Liver (tissue), 8 donors: ENCODE measurements at regions not wholly inside any gene's neighbourhood (a gene's known extent, or its start where the extent isn't known, plus 50 kb on each side); places are given as distances from the start of the nearest gene placed in this dataset.

Source experiments
- DNase-seq: peaks from one replicate; pipeline ENCODE4 v3.0.0-alpha.2; 2017; ENCODE audit warnings: low spot score
- H3K27ac ChIP-seq, 2 donors: one replicate each; pipeline ENCODE4 v1.7.0; 2013; ENCODE audit warnings: inconsistent platforms in 2 of 2, low read length in 2 of 2, control low read depth in 1 of 2, low read depth in 1 of 2, mild to moderate bottlenecking in 1 of 2
- H3K27me3 ChIP-seq, 4 donors: one replicate each; pipeline versions ENCODE4 v1.6.1 to v1.7.0; 2013; ENCODE audit warnings: low read length in 3 of 4, inconsistent platforms in 1 of 4, mild to moderate bottlenecking in 1 of 4, moderate library complexity in 1 of 4; ENCODE audit not compliant: control insufficient read depth in 4 of 4, insufficient read depth in 4 of 4
- H3K36me3 ChIP-seq, 4 donors: one replicate each; pipeline versions ENCODE4 v1.6.1 to v1.7.0; 2013; ENCODE audit warnings: low read length in 3 of 4, mild to moderate bottlenecking in 3 of 4, low read depth in 1 of 4, moderate library complexity in 1 of 4; ENCODE audit not compliant: control insufficient read depth in 4 of 4, insufficient read depth in 3 of 4
- H3K4me1 ChIP-seq, 4 donors: one replicate each; pipeline versions ENCODE4 v1.6.1 to v1.7.0; 2013; ENCODE audit warnings: low read length in 3 of 4, mild to moderate bottlenecking in 3 of 4, moderate library complexity in 1 of 4; ENCODE audit not compliant: control insufficient read depth in 4 of 4, insufficient read depth in 4 of 4
- H3K4me3 ChIP-seq, 3 donors: one replicate each; pipeline versions ENCODE4 v1.6.1 to v1.7.0; 2013; ENCODE audit warnings: low read length in 3 of 3, control low read depth in 1 of 3, low read depth in 1 of 3, mild to moderate bottlenecking in 1 of 3
- H3K9ac ChIP-seq, 2 donors: one replicate each; pipeline ENCODE4 v1.7.0; 2013; ENCODE audit warnings: low read length in 2 of 2, mild to moderate bottlenecking in 2 of 2, moderate library complexity in 2 of 2, control low read depth in 1 of 2, low read depth in 1 of 2
- H3K9me3 ChIP-seq, 4 donors: one replicate each; pipeline versions ENCODE4 v1.6.1 to v1.7.0; 2013; ENCODE audit warnings: low read length in 3 of 4; ENCODE audit not compliant: control insufficient read depth in 4 of 4
- EGR1 ChIP-seq, 2 donors: IDR thresholded peaks; 2 replicates each; pipeline ENCODE4 v1.6.1; 2016 to 2018; ENCODE audit warnings: antibody characterized with exemption in 2 of 2, low read depth in 2 of 2
- FOXA1 ChIP-seq: IDR thresholded peaks from 2 replicates; pipeline ENCODE4 v1.6.1; 2016; ENCODE audit warnings: antibody characterized with exemption
- FOXA2 ChIP-seq: IDR thresholded peaks from 2 replicates; pipeline ENCODE4 v1.6.1; 2016; ENCODE audit warnings: antibody characterized with exemption
- GABPA ChIP-seq, 2 donors: IDR thresholded peaks in 1 of 2; conservative IDR thresholded peaks in 1 of 2; 2 replicates each; pipeline ENCODE4 v1.6.1; 2016; ENCODE audit warnings: antibody characterized with exemption in 2 of 2, mild to moderate bottlenecking in 1 of 2, moderate library complexity in 1 of 2
- HNF4A ChIP-seq, 2 donors: conservative IDR thresholded peaks; 2 replicates each; pipeline ENCODE4 v1.6.1; 2016; ENCODE audit warnings: antibody characterized with exemption in 2 of 2, mild to moderate bottlenecking in 2 of 2
- HNF4G ChIP-seq: IDR thresholded peaks from 2 replicates; pipeline ENCODE4 v1.6.1; 2016; ENCODE audit warnings: antibody characterized with exemption
- JUND ChIP-seq, 2 donors: IDR thresholded peaks; 2 replicates each; pipeline ENCODE4 v1.6.1; 2016; ENCODE audit warnings: antibody characterized with exemption in 2 of 2
- NR2F2 ChIP-seq: IDR thresholded peaks from 2 replicates; pipeline ENCODE4 v1.6.1; 2016; ENCODE audit warnings: antibody characterized with exemption
- RAD21 ChIP-seq, 2 donors: IDR thresholded peaks; 2 replicates each; pipeline ENCODE4 v1.6.1; 2016; ENCODE audit warnings: antibody characterized with exemption in 2 of 2, mild to moderate bottlenecking in 2 of 2
- RXRA ChIP-seq, 2 donors: IDR thresholded peaks; 2 replicates each; pipeline ENCODE4 v1.6.1; 2017 to 2018; ENCODE audit warnings: antibody characterized with exemption in 2 of 2, mild to moderate bottlenecking in 1 of 2
- SP1 ChIP-seq: IDR thresholded peaks from 2 replicates; pipeline ENCODE4 v1.6.1; 2018; ENCODE audit warnings: antibody characterized with exemption, mild to moderate bottlenecking
- TAF1 ChIP-seq: conservative IDR thresholded peaks from 2 replicates; pipeline ENCODE4 v1.6.1; 2016; ENCODE audit warnings: antibody characterized with exemption, mild to moderate bottlenecking
- YY1 ChIP-seq: IDR thresholded peaks from 2 replicates; pipeline ENCODE4 v1.6.1; 2016; ENCODE audit warnings: antibody characterized with exemption, mild to moderate bottlenecking
- ZBTB33 ChIP-seq: IDR thresholded peaks from 2 replicates; pipeline ENCODE4 v1.6.1; 2016; ENCODE audit warnings: antibody characterized with exemption
- WGBS: extraction: QIAGEN DNeasy Blood & Tissue Kit; methylation state at CpG from one replicate; pipeline ENCODE4 v1.1.7; 2013; 5-methylcytosine and 5-hydroxymethylcytosine counted together
- TF ChIP-seq, protein P1 (sequence below): fragments of 150-350 bp; IDR thresholded peaks from 2 replicates; pipeline ENCODE4 v1.5.1; 2017; ENCODE audit warnings: improper control_type of control experiment, low read depth, low read length; ENCODE audit not compliant: missing input control
- TF ChIP-seq, protein P2 (sequence below): IDR thresholded peaks from 2 replicates; pipeline ENCODE4 v1.6.1; 2016; ENCODE audit warnings: antibody characterized with exemption
- TF ChIP-seq, protein P3 (sequence below): IDR thresholded peaks from 2 replicates; pipeline ENCODE4 v1.6.1; 2016; ENCODE audit warnings: antibody characterized with exemption, mild to moderate bottlenecking
- TF ChIP-seq, protein P4 (sequence below): IDR thresholded peaks from 2 replicates; pipeline ENCODE4 v1.6.1; 2016; ENCODE audit warnings: antibody characterized with exemption
- donor health status: healthy.
- donor health status: healthy.
- donor health status: healthy.
- donor health status: healthy.
- donor health status: healthy.

GRCh38 chr21:32134441-32135130, 144.3 kb downstream of the MIS18A start (continued):
- TF ChIP-seq, protein P1, sequence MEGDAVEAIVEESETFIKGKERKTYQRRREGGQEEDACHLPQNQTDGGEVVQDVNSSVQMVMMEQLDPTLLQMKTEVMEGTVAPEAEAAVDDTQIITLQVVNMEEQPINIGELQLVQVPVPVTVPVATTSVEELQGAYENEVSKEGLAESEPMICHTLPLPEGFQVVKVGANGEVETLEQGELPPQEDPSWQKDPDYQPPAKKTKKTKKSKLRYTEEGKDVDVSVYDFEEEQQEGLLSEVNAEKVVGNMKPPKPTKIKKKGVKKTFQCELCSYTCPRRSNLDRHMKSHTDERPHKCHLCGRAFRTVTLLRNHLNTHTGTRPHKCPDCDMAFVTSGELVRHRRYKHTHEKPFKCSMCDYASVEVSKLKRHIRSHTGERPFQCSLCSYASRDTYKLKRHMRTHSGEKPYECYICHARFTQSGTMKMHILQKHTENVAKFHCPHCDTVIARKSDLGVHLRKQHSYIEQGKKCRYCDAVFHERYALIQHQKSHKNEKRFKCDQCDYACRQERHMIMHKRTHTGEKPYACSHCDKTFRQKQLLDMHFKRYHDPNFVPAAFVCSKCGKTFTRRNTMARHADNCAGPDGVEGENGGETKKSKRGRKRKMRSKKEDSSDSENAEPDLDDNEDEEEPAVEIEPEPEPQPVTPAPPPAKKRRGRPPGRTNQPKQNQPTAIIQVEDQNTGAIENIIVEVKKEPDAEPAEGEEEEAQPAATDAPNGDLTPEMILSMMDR, result no peak
- TF ChIP-seq NR2F2 (no peak), EGR1 (IDR thresholded peaks at IDR 0.05; ENCODE audit: low read depth in 2 of 2) (no peak)

- Histone ChIP-seq H3K36me3 (no peaks in the 10 kb centered on the region), H3K4me1 (no peaks in the 10 kb centered on the region), H3K27ac (no peak overlapping the region), H3K9ac (no peak overlapping the region), H3K27me3 (peaks cover 0 to 5% (median 0%) of the 10 kb centered on the region in 4 donors), H3K9me3 (peaks cover 0 to 6% (median 1%) of the 10 kb centered on the region in 4 donors), H3K4me3 (no peak overlapping the region)
- DNase-seq, result no peak
- TF ChIP-seq FOXA1, result no peak
- TF ChIP-seq, protein P2, sequence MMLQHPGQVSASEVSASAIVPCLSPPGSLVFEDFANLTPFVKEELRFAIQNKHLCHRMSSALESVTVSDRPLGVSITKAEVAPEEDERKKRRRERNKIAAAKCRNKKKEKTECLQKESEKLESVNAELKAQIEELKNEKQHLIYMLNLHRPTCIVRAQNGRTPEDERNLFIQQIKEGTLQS, result no peak
- TF ChIP-seq RAD21 (IDR thresholded peaks at IDR 0.05), result no peak
- no peak for TF ChIP-seq TAF1
- TF ChIP-seq, protein P3, sequence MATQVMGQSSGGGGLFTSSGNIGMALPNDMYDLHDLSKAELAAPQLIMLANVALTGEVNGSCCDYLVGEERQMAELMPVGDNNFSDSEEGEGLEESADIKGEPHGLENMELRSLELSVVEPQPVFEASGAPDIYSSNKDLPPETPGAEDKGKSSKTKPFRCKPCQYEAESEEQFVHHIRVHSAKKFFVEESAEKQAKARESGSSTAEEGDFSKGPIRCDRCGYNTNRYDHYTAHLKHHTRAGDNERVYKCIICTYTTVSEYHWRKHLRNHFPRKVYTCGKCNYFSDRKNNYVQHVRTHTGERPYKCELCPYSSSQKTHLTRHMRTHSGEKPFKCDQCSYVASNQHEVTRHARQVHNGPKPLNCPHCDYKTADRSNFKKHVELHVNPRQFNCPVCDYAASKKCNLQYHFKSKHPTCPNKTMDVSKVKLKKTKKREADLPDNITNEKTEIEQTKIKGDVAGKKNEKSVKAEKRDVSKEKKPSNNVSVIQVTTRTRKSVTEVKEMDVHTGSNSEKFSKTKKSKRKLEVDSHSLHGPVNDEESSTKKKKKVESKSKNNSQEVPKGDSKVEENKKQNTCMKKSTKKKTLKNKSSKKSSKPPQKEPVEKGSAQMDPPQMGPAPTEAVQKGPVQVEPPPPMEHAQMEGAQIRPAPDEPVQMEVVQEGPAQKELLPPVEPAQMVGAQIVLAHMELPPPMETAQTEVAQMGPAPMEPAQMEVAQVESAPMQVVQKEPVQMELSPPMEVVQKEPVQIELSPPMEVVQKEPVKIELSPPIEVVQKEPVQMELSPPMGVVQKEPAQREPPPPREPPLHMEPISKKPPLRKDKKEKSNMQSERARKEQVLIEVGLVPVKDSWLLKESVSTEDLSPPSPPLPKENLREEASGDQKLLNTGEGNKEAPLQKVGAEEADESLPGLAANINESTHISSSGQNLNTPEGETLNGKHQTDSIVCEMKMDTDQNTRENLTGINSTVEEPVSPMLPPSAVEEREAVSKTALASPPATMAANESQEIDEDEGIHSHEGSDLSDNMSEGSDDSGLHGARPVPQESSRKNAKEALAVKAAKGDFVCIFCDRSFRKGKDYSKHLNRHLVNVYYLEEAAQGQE, result no peak
- no peak for TF ChIP-seq HNF4A (conservative IDR thresholded peaks at IDR 0.05)
- TF ChIP-seq NR2F2, result no peak
- TF ChIP-seq, protein P1, result no peak
- TF ChIP-seq RXRA (IDR thresholded peaks at IDR 0.05), result no peak
- TF ChIP-seq YY1, result no peak
- no peak for TF ChIP-seq HNF4G
- TF ChIP-seq SP1, result no peak
- no peak for TF ChIP-seq JUND (IDR thresholded peaks at IDR 0.05)
- TF ChIP-seq ZBTB33, result no peak
- no peak for TF ChIP-seq FOXA2
- no peak for TF ChIP-seq EGR1 (IDR thresholded peaks at IDR 0.05; ENCODE audit: low read depth in 2 of 2)
- no peak for TF ChIP-seq GABPA (IDR thresholded peaks at IDR 0.05 in 1 of 2, conservative IDR thresholded peaks at IDR 0.05 in 1 of 2)
- TF ChIP-seq, protein P4, sequence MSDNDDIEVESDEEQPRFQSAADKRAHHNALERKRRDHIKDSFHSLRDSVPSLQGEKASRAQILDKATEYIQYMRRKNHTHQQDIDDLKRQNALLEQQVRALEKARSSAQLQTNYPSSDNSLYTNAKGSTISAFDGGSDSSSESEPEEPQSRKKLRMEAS, result no peak
- 71% methylated on average over 2 of the region's 2 CpGs for WGBS
Observed at GRCh38 chr21:32132881-32133280, 146.0 kb downstream of the MIS18A start.
